Astrocyte (in vitro differentiated cells and primary cell): ENCODE measurements at regions not wholly inside any gene's neighbourhood (a gene's known extent, or its start where the extent isn't known, plus 50 kb on each side); places are given as distances from the start of the nearest gene placed in this dataset.

ENCODE experiments used
- DNase-seq: peaks from one replicate; pipeline ENCODE4 v3.0.0-alpha.2; 2010; ENCODE audit warnings: low read depth
- FAIRE-seq: peaks from 2 replicates; lab custom pipeline; 2011; peaks lifted over from hg19 to GRCh38; lab: Jason Lieb, UNC
- H2AFZ ChIP-seq: 2 replicates; pipeline ENCODE4 v1.6.0; 2012; ENCODE audit warnings: low read depth, low read length, inconsistent platforms
- H3K27ac ChIP-seq: 2 replicates; pipeline ENCODE4 v1.5.1; 2011; ENCODE audit warnings: low read depth, low read length, inconsistent platforms
- H3K27me3 ChIP-seq: 2 replicates; pipeline ENCODE4 v1.6.0; 2011; ENCODE audit warnings: low read length, inconsistent platforms; ENCODE audit not compliant: insufficient read depth
- H3K36me3 ChIP-seq: 2 replicates; pipeline ENCODE4 v1.5.1; 2011; ENCODE audit warnings: low read length, inconsistent platforms; ENCODE audit not compliant: insufficient read depth
- H3K4me1 ChIP-seq: 2 replicates; pipeline ENCODE4 v1.5.1; 2011; ENCODE audit warnings: low read length, inconsistent platforms; ENCODE audit not compliant: insufficient read depth
- H3K4me2 ChIP-seq: 2 replicates; pipeline ENCODE4 v1.6.0; 2012; ENCODE audit warnings: low read length, inconsistent platforms
- H3K4me3 ChIP-seq: 2 replicates; pipeline ENCODE4 v1.5.1; 2011; ENCODE audit warnings: low read depth, mild to moderate bottlenecking, low read length, inconsistent platforms; ENCODE audit not compliant: insufficient read depth
- H3K79me2 ChIP-seq: 2 replicates; pipeline ENCODE4 v1.6.0; 2012; ENCODE audit warnings: mild to moderate bottlenecking, low read length, inconsistent platforms; ENCODE audit not compliant: insufficient read depth
- H3K9ac ChIP-seq: 2 replicates; pipeline ENCODE4 v1.6.0; 2012; ENCODE audit warnings: mild to moderate bottlenecking, low read length, inconsistent platforms
- H3K9me3 ChIP-seq: 2 replicates; pipeline ENCODE4 v1.5.1; 2012; ENCODE audit warnings: low read depth, mild to moderate bottlenecking, low read length, inconsistent platforms; ENCODE audit not compliant: insufficient read depth
- H4K20me1 ChIP-seq: 2 replicates; pipeline ENCODE4 v1.6.0; 2012; ENCODE audit warnings: low read length, inconsistent platforms; ENCODE audit not compliant: insufficient read depth
- H3K27ac Mint-ChIP-seq: one replicate; pipeline ENCODE4 v1.8.0; 2021; ENCODE audit warnings: mild to moderate bottlenecking, mixed read lengths; ENCODE audit not compliant: unreplicated experiment
- H3K27me3 Mint-ChIP-seq: one replicate; pipeline ENCODE4 v1.8.0; 2021; ENCODE audit warnings: low read depth, mixed read lengths; ENCODE audit not compliant: unreplicated experiment
- H3K36me3 Mint-ChIP-seq: one replicate; pipeline ENCODE4 v1.8.0; 2021; ENCODE audit warnings: low read depth, mixed read lengths; ENCODE audit not compliant: unreplicated experiment
- H3K4me1 Mint-ChIP-seq: one replicate; pipeline ENCODE4 v1.8.0; 2021; ENCODE audit warnings: low read depth, mixed read lengths; ENCODE audit not compliant: unreplicated experiment
- H3K4me3 Mint-ChIP-seq: one replicate; pipeline ENCODE4 v1.8.0; 2021; ENCODE audit warnings: mild to moderate bottlenecking, moderate library complexity, mixed read lengths; ENCODE audit not compliant: unreplicated experiment
- H3K9me3 Mint-ChIP-seq: one replicate; pipeline ENCODE4 v1.8.0; 2021; ENCODE audit warnings: mild to moderate bottlenecking, mixed read lengths; ENCODE audit not compliant: unreplicated experiment
- EZH2 ChIP-seq: IDR thresholded peaks from 2 replicates; pipeline ENCODE4 v1.6.1; 2012; ENCODE audit warnings: mild to moderate bottlenecking, low read length, inconsistent platforms; ENCODE audit not compliant: insufficient read depth
- TF ChIP-seq, protein P1 (sequence below): IDR thresholded peaks from 2 replicates; pipeline ENCODE4 v1.5.1; 2011; ENCODE audit warnings: low read depth, mild to moderate bottlenecking, inconsistent platforms, low read length, moderate library complexity; ENCODE audit not compliant: insufficient read depth

GRCh38 chr5:148905541-148905940, 79.1 kb downstream of the ADRB2 start:
- H3K4me1 Mint-ChIP-seq: peaks cover 4% of the 10 kb centered on the region
- Histone ChIP-seq H3K27ac (no peak overlapping the region), H3K27me3 (no peaks in the 10 kb centered on the region), H3K4me2 (no peak overlapping the region), H3K9ac (no peak overlapping the region), H3K4me1 (peaks cover 10% of the 10 kb centered on the region), H3K36me3 (no peaks in the 10 kb centered on the region), H4K20me1 (no peaks in the 10 kb centered on the region), H3K4me3 (no peak overlapping the region), H3K9me3 (no peaks in the 10 kb centered on the region), H2AFZ (no peak overlapping the region), H3K79me2 (no peaks in the 10 kb centered on the region)
- FAIRE-seq (no peak), DNase-seq (no peak)
- H3K36me3 Mint-ChIP-seq: no peaks in the 10 kb centered on the region
- TF ChIP-seq, protein P1, sequence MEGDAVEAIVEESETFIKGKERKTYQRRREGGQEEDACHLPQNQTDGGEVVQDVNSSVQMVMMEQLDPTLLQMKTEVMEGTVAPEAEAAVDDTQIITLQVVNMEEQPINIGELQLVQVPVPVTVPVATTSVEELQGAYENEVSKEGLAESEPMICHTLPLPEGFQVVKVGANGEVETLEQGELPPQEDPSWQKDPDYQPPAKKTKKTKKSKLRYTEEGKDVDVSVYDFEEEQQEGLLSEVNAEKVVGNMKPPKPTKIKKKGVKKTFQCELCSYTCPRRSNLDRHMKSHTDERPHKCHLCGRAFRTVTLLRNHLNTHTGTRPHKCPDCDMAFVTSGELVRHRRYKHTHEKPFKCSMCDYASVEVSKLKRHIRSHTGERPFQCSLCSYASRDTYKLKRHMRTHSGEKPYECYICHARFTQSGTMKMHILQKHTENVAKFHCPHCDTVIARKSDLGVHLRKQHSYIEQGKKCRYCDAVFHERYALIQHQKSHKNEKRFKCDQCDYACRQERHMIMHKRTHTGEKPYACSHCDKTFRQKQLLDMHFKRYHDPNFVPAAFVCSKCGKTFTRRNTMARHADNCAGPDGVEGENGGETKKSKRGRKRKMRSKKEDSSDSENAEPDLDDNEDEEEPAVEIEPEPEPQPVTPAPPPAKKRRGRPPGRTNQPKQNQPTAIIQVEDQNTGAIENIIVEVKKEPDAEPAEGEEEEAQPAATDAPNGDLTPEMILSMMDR: no peak
- no peak for TF ChIP-seq EZH2
- no peaks in the 10 kb centered on the region for H3K9me3 Mint-ChIP-seq
- peaks cover 13% of the 10 kb centered on the region for H3K27me3 Mint-ChIP-seq
- H3K27ac Mint-ChIP-seq: no peak overlapping the region
- no peak overlapping the region for H3K4me3 Mint-ChIP-seq

DNA sequence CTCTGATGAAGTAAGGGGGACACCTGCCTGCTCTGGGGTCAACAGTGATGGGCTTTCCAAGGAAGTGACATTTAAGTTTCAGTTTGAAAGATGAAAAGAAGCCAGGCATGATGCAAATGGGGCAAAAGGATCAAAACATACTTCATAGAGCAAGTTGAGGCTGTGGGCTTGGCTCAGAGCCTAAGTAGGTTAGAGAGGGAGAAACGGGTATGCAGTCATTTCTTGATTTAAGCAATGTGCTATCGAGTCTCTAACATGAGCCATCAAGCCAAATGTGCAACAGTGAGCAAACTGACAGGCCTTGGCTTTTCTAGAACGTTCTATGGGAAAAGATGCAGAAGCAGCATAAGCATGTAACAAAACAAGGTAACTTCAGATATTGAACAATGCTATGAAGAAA, 80.6 kb downstream of the ADRB2 start:
- Histone ChIP-seq H4K20me1 (no peaks in the 10 kb centered on the region), H3K4me1 (peaks cover 20% of the 10 kb centered on the region), H3K9me3 (no peaks in the 10 kb centered on the region), H3K9ac (no peak overlapping the region), H3K36me3 (no peaks in the 10 kb centered on the region), H3K79me2 (no peaks in the 10 kb centered on the region), H3K4me2 (no peak overlapping the region), H3K27ac (no peak overlapping the region), H2AFZ (no peak overlapping the region), H3K4me3 (no peak overlapping the region), H3K27me3 (no peaks in the 10 kb centered on the region)
- Mint-ChIP-seq H3K27me3 (peaks cover 13% of the 10 kb centered on the region), H3K36me3 (no peaks in the 10 kb centered on the region), H3K27ac (no peak overlapping the region), H3K4me3 (no peak overlapping the region), H3K9me3 (no peaks in the 10 kb centered on the region), H3K4me1 (peaks cover 7% of the 10 kb centered on the region)
- TF ChIP-seq, protein P1: no peak
- no peak for TF ChIP-seq EZH2
- no peak for DNase-seq
- no peak for FAIRE-seq

DNA sequence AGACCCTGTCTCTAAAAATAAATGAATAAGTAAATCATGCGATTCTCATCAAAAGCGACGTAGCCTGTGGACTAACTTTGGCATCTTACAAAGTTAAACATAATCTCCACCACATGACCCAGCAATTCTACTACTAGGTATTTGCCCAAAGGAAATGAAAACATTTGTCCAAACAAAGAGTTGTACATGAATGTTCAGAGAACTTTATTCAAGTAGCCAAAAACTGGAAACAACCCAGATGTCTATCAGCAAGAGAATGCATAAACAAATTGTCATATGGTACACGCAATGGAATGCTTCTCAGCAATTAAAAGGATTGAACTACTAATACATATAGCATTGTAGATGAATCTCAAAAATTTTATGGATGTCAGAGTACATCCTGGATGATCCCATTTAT, 82.6 kb downstream of the ADRB2 start:
- H3K4me3 Mint-ChIP-seq: no peak overlapping the region
- H3K4me1 Mint-ChIP-seq: peaks cover 24% of the 10 kb centered on the region
- H3K79me2 ChIP-seq: no peaks in the 10 kb centered on the region
- H3K36me3 Mint-ChIP-seq: no peaks in the 10 kb centered on the region
- TF ChIP-seq, protein P1: no peak
- TF ChIP-seq EZH2: no peak
- H3K27me3 Mint-ChIP-seq: peaks cover 8% of the 10 kb centered on the region
- H3K9me3 Mint-ChIP-seq: no peaks in the 10 kb centered on the region
- no peak overlapping the region for H2AFZ ChIP-seq
- DNase-seq: peak; percentile 63
- no peaks in the 10 kb centered on the region for H3K36me3 ChIP-seq
- no peak overlapping the region for H3K4me3 ChIP-seq
- H3K4me2 ChIP-seq: no peak overlapping the region
- H3K27ac Mint-ChIP-seq: no peak overlapping the region
- no peaks in the 10 kb centered on the region for H3K9me3 ChIP-seq
- no peaks in the 10 kb centered on the region for H4K20me1 ChIP-seq
- H3K9ac ChIP-seq: no peak overlapping the region
- FAIRE-seq: no peak
- no peaks in the 10 kb centered on the region for H3K27me3 ChIP-seq
- peaks cover 38% of the 10 kb centered on the region for H3K4me1 ChIP-seq
- no peak overlapping the region for H3K27ac ChIP-seq
